Pancreas (tissue), 10 donors: ENCODE measurements at regions not wholly inside any gene's neighbourhood (a gene's known extent, or its start where the extent isn't known, plus 50 kb on each side); places are given as distances from the start of the nearest gene placed in this dataset.

Experiments used
- ATAC-seq, 4 donors: fragments of 200-7000 bp; cut with Tn5 transposase; one replicate each; pipeline versions ENCODE4 v1.8.0 to v1.9.1; 2020; ENCODE audit warnings: mild to moderate bottlenecking in 4 of 4, moderate library complexity in 4 of 4
- DNase-seq, 6 donors: peaks; one replicate each; pipeline ENCODE4 v3.0.0-alpha.2; 2020
- FAIRE-seq: peaks from 2 replicates; lab custom pipeline; 2012; peaks lifted over from hg19 to GRCh38; lab: Jason Lieb, UNC
- H3K27ac ChIP-seq, 4 donors: fragments of 200-600 bp; sonication (generic); 1 replicate in 3 of 4; 2 replicates in 1 of 4; pipeline versions ENCODE4 v1.5.0 to v1.8.0; 2020
- H3K27me3 ChIP-seq, 4 donors: fragments of 200-600 bp; one replicate each; pipeline ENCODE4 v1.8.0; 2021
- H3K36me3 ChIP-seq, 3 donors: fragments of 200-600 bp; sonication (generic) in 1 of 3; one replicate each; pipeline versions ENCODE4 v1.5.0 to v1.8.0; 2020 to 2021
- H3K4me1 ChIP-seq, 3 donors: fragments of 200-600 bp; one replicate each; pipeline ENCODE4 v1.8.0; 2021
- H3K4me3 ChIP-seq, 4 donors: fragments of 200-600 bp; sonication (generic) in 2 of 4; one replicate each; pipeline versions ENCODE4 v1.5.0 to v1.8.0; 2020 to 2021
- H3K9me3 ChIP-seq, 4 donors: fragments of 200-600 bp; one replicate each; pipeline ENCODE4 v1.8.0; 2021
- CTCF ChIP-seq, 4 donors: fragments of 200-600 bp; sonication (generic) in 3 of 4; IDR thresholded peaks; one replicate each; pipeline versions ENCODE4 v1.5.0 to v1.8.0; 2021; ENCODE audit warnings: antibody characterized with exemption in 4 of 4
- WGBS, 2 donors: extraction: QIAGEN DNeasy Blood & Tissue Kit; methylation state at CpG; one replicate each; pipeline ENCODE4 v1.1.7; 2013; 5-methylcytosine and 5-hydroxymethylcytosine counted together
- intact Hi-C, 3 donors: fragments of 100-400 bp; cut with DNase I; formaldehyde crosslinking; loops; one replicate each; pipeline versions ENCODE4 v1.11.1 to v1.14.2; 2022
- donor health status: healthy with polysubstance abuse.
- donor health status: DM: no; HTN: no; CAD: no; lungs with moderate emphysema.
- donor health status: DM: no; HTN: no; CAD: no.
- donor health status: control.
- donor health status: control.
- donor health status: Bipolar disorder and iron deficiency.
- donor health status: DM: yes; HTN: yes; CAD: no.
- donor health status: DM: no; HTN: no; CAD: no.
- donor health status: DM: no; HTN: no; CAD: no.
- donor health status: DM: yes; HTN: yes; CAD: no.

GRCh38 chr1:213380865-213381264, 329.8 kb downstream of the RPS6KC1 start:
- Histone ChIP-seq H3K4me3 (no peak overlapping the region), H3K4me1 (no peaks in the 10 kb centered on the region), H3K27me3 (no peaks in the 10 kb centered on the region), H3K9me3 (no peaks in the 10 kb centered on the region), H3K27ac (no peak overlapping the region), H3K36me3 (no peaks in the 10 kb centered on the region)
- intact Hi-C loops: no loop called here
- 82 to 87% methylated on average over 11 of the region's 11 CpGs for WGBS, 2 donors
- TF ChIP-seq CTCF (IDR thresholded peaks at IDR 0.05): no peak
- FAIRE-seq (no peak), DNase-seq (no peak), ATAC-seq (no peak)

DNA sequence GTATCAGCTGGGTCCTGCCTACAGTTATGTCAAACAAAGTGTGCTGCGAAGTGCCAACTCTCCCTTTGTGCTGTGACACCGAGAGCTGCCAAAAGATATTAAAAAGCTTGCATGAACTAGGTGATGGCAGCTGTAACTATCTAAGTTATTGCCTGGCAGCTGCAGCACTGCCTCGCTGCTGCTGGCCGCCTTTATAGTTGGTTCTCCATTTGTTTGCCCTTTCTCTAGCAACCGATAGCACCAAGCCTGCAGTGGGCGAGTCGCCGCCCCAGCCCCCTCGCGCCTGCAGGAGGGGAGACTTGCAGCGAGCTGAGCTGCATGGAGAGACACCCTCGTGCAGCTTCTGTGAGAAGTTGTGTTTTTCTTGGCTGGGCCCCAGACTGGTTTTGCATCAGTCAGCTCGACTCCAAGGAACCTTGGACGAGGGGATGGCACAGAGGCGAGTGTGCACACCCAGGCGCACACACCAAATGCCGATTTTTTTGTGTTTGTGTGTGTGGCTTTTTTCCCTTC, 330.6 kb downstream of the RPS6KC1 start:
- ATAC-seq (peak in 2 of 4 donors; percentile 54 to 69), DNase-seq (no peak), FAIRE-seq (no peak)
- Histone ChIP-seq H3K27me3 (no peaks in the 10 kb centered on the region), H3K9me3 (no peaks in the 10 kb centered on the region), H3K27ac (no peak overlapping the region), H3K4me3 (no peak overlapping the region), H3K36me3 (no peaks in the 10 kb centered on the region), H3K4me1 (no peaks in the 10 kb centered on the region)
- 23 to 31% methylated on average over 17 of the region's 17 CpGs for WGBS, 2 donors
- no peak for TF ChIP-seq CTCF (IDR thresholded peaks at IDR 0.05)
- intact Hi-C loops: no loop called here

DNA sequence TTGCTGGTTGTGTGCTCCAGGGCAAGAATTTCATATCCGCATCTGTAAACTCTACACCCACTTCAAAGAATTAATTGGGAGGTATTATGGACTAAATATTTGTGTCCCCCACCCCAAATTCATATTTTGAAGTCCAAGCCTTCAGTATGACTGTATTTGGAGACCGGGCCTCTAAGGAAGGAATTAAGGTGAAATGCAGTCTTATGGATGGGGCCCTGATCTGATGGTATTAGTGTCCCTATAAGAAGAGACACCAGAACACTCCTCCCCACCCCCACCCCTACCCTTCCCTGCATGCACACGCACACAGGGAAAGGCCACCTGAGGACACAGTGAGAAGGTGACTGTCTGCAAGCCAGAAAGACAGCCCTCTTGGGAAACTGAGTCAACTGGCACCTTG, 332.4 kb downstream of the RPS6KC1 start:
- Histone ChIP-seq H3K4me1 (no peaks in the 10 kb centered on the region), H3K36me3 (no peaks in the 10 kb centered on the region), H3K27me3 (no peaks in the 10 kb centered on the region), H3K9me3 (no peaks in the 10 kb centered on the region), H3K4me3 (no peak overlapping the region), H3K27ac (no peak overlapping the region)
- no peak for TF ChIP-seq CTCF (IDR thresholded peaks at IDR 0.05)
- 96 to 98% methylated on average over 3 of the region's 3 CpGs for WGBS, 2 donors
- no peak for FAIRE-seq
- intact Hi-C loops: no loop called here
- ATAC-seq: no peak
- no peak for DNase-seq

GRCh38 chr1:213385201-213385600, 334.2 kb downstream of the RPS6KC1 start:
- WGBS, 2 donors: 86 to 88% methylated on average over 1 of the region's 1 CpG
- no peak for DNase-seq
- no peak overlapping the region for H3K27ac ChIP-seq
- intact Hi-C loops: no loop called here
- FAIRE-seq: no peak
- H3K36me3 ChIP-seq: no peaks in the 10 kb centered on the region
- no peaks in the 10 kb centered on the region for H3K27me3 ChIP-seq
- no peak for ATAC-seq
- no peaks in the 10 kb centered on the region for H3K9me3 ChIP-seq
- H3K4me1 ChIP-seq: no peaks in the 10 kb centered on the region
- H3K4me3 ChIP-seq: no peak overlapping the region
- TF ChIP-seq CTCF (IDR thresholded peaks at IDR 0.05): no peak

DNA sequence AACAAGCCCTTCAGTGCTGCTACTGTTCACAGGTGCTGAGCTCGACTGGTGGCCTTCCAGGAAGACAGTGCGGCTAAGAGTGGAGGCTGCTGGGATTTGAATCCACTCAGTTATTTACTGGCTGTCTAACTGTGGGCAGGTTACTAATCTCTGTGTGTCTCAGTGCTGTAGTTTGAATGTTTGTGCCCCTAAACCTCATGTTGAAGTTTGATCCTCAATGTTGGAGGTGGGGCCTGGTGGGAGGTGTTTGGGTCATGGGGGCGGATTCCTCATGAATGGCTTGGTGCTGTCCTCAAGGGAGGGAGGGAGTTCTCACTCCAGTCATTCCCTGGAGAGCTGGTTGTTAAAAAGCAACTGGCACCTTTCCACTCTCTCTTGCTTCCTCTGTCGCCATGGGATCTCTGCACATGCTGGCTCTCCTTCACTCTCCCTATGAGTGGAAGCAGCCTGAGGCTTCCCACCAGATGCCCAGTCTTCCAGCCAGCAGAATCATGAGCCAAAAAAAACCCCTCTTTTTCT, 334.8 kb downstream of the RPS6KC1 start:
- intact Hi-C loops: no loop called here
- Histone ChIP-seq H3K27me3 (no peaks in the 10 kb centered on the region), H3K4me3 (no peak overlapping the region), H3K36me3 (no peaks in the 10 kb centered on the region), H3K27ac (no peak overlapping the region), H3K9me3 (no peaks in the 10 kb centered on the region), H3K4me1 (no peaks in the 10 kb centered on the region)
- FAIRE-seq: no peak
- WGBS, 2 donors: 77 to 84% methylated on average over 4 of the region's 4 CpGs
- no peak for ATAC-seq
- no peak for DNase-seq
- no peak for TF ChIP-seq CTCF (IDR thresholded peaks at IDR 0.05)
